ENCODE measurements at regions not wholly inside any gene's neighbourhood (a gene's known extent, or its start where the extent isn't known, plus 50 kb on each side); places are given as distances from the start of the nearest gene placed in this dataset.
"Not testable (repeated sequence)": the region's sequence is repeated elsewhere in the genome, so short reads cannot be mapped to it uniquely, and the experiment has no call there.

DNA sequence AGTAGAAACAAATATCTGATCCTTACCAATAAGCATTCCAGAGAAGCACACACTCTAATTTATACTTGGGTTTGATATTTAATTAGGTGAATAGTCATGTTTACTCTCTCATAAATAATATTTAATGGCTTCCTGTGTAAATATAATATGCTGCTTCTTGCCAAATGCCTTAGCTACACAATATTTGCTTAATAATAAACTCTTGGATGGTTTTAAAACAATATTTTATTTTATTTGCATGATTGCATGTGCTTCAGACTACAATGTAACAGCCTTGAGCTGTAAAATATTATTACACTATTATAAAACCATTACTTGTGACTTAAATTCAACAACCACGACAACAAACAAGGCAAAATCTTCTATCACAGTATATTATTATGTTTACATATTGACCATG, 542.4 kb upstream of the CHD1 start:
- TF ChIP-seq, protein P1, sequence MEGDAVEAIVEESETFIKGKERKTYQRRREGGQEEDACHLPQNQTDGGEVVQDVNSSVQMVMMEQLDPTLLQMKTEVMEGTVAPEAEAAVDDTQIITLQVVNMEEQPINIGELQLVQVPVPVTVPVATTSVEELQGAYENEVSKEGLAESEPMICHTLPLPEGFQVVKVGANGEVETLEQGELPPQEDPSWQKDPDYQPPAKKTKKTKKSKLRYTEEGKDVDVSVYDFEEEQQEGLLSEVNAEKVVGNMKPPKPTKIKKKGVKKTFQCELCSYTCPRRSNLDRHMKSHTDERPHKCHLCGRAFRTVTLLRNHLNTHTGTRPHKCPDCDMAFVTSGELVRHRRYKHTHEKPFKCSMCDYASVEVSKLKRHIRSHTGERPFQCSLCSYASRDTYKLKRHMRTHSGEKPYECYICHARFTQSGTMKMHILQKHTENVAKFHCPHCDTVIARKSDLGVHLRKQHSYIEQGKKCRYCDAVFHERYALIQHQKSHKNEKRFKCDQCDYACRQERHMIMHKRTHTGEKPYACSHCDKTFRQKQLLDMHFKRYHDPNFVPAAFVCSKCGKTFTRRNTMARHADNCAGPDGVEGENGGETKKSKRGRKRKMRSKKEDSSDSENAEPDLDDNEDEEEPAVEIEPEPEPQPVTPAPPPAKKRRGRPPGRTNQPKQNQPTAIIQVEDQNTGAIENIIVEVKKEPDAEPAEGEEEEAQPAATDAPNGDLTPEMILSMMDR (IDR thresholded peaks at IDR 0.05): not testable (repeated sequence)
- TF ChIP-seq POLR2A (IDR thresholded peaks at IDR 0.05): not testable (repeated sequence)

Data from esophagus squamous epithelium (tissue), 4 donors.